ENCODE measurements at regions not wholly inside any gene's neighbourhood (a gene's known extent, or its start where the extent isn't known, plus 50 kb on each side); places are given as distances from the start of the nearest gene placed in this dataset.

GRCh38 chr5:74575741-74576538, 64.6 kb downstream of the ENC1 start:
- no peak for TF ChIP-seq POLR2A (IDR thresholded peaks at IDR 0.05)
- no peak for TF ChIP-seq CTCF (IDR thresholded peaks at IDR 0.05)

All from uterus (tissue), 2 donors.